Testis (tissue), 2 donors: ENCODE measurements at regions not wholly inside any gene's neighbourhood (a gene's known extent, or its start where the extent isn't known, plus 50 kb on each side); places are given as distances from the start of the nearest gene placed in this dataset.
"Not testable (repeated sequence)": the region's sequence is repeated elsewhere in the genome, so short reads cannot be mapped to it uniquely, and the experiment has no call there.

Experiments
- DNase-seq: peaks from one replicate; pipeline ENCODE4 v3.0.0-alpha.2; 2019
- H3K27ac ChIP-seq, 2 donors: fragments of 200-600 bp; sonication (generic); one replicate each; pipeline ENCODE4 v1.5.1; 2019
- H3K27me3 ChIP-seq: fragments of 200-600 bp; sonication (generic); one replicate; pipeline ENCODE4 v1.5.1; 2019
- H3K36me3 ChIP-seq: fragments of 200-600 bp; sonication (generic); one replicate; pipeline ENCODE4 v1.5.1; 2017; ENCODE audit warnings: low read depth; ENCODE audit errors: missing control alignments
- H3K4me1 ChIP-seq: fragments of 200-600 bp; sonication (generic); one replicate; pipeline ENCODE4 v1.5.1; 2019
- H3K4me3 ChIP-seq, 2 donors: fragments of 200-600 bp; sonication (generic); one replicate each; pipeline ENCODE4 v1.5.1; 2017 to 2019
- H3K9me3 ChIP-seq: fragments of 200-600 bp; sonication (generic); one replicate; pipeline ENCODE4 v1.5.1; 2017
- POLR2A ChIP-seq: fragments of 450-650 bp; IDR thresholded peaks from one replicate; pipeline ENCODE4 v1.6.1; 2017; ENCODE audit warnings: antibody characterized with exemption, mild to moderate bottlenecking, moderate library complexity
- WGBS, 2 donors: methylation state at CpG; one replicate each; pipeline ENCODE4 v1.1.5; 2018; 5-methylcytosine and 5-hydroxymethylcytosine counted together
- intact Hi-C: fragments of 100-400 bp; cut with DNase I; formaldehyde crosslinking; loops from one replicate; pipeline ENCODE4 v1.15.1; 2023; ENCODE audit warnings: low total_unique reads
- TF ChIP-seq, protein P1 (sequence below), 3 experiments: fragments of 450-650 bp in 2 of 3; fragments of 200-600 bp in 1 of 3; sonication (generic) in 1 of 3; IDR thresholded peaks; one replicate each; pipeline ENCODE4 v1.5.1; 2016 to 2019; ENCODE audit warnings: antibody characterized with exemption in 3 of 3, mild to moderate bottlenecking in 2 of 3, moderate library complexity in 1 of 3

DNA sequence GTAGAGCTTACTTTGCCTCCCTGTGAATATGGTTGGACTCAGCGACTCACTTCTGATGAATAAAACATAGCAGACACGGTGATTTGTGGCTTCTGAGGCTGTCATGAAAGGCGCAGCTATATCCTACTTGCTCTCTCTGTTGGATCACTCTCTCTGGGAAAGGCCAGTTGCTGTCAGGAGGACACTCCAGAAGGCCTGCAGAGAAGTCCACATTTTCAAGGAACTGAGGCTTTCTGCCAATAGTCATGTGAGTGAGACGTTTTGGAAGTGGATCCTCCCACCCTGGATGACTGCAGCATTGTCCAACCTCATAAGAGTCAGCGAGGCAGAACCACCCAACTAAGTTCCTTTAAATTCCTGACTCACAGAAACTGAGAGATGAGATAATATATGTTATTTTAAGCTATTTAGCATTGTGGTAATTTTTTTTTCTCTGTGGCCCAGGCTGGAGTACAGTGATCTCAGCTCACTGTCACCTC lies 156.0 kb upstream of the MAST4 start:
- Histone ChIP-seq H3K36me3 (no peaks in the 10 kb centered on the region), H3K4me1 (peaks cover 9% of the 10 kb centered on the region), H3K4me3 (no peak overlapping the region), H3K27me3 (no peaks in the 10 kb centered on the region), H3K27ac (no peak overlapping the region), H3K9me3 (no peaks in the 10 kb centered on the region)
- intact Hi-C loops: no loop called here
- DNase-seq: peak; percentile 58
- WGBS, 2 donors: 56 to 58% methylated on average over 5 of the region's 5 CpGs
- TF ChIP-seq, protein P1, sequence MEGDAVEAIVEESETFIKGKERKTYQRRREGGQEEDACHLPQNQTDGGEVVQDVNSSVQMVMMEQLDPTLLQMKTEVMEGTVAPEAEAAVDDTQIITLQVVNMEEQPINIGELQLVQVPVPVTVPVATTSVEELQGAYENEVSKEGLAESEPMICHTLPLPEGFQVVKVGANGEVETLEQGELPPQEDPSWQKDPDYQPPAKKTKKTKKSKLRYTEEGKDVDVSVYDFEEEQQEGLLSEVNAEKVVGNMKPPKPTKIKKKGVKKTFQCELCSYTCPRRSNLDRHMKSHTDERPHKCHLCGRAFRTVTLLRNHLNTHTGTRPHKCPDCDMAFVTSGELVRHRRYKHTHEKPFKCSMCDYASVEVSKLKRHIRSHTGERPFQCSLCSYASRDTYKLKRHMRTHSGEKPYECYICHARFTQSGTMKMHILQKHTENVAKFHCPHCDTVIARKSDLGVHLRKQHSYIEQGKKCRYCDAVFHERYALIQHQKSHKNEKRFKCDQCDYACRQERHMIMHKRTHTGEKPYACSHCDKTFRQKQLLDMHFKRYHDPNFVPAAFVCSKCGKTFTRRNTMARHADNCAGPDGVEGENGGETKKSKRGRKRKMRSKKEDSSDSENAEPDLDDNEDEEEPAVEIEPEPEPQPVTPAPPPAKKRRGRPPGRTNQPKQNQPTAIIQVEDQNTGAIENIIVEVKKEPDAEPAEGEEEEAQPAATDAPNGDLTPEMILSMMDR (IDR thresholded peaks at IDR 0.05): no peak
- no peak for TF ChIP-seq POLR2A

DNA sequence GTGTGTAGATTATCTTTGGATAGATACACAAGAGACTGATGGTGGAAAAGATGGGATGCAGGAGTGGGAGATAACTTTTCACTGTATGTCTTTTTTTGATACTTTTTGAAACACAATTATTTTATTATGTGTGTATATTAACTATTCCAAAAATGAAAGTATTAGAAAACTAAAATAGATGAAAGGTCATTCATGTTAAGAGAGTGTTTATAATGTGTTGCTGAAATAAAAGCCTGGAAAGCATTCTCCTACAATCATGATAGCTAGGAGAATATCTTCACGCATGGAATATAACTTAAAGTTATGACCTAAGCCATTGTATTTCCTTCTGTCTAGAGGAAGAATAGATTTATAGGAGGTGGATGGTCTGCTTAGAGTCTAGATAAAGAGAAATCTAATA lies 154.8 kb upstream of the MAST4 start:
- no peak overlapping the region for H3K4me3 ChIP-seq
- no peaks in the 10 kb centered on the region for H3K27me3 ChIP-seq
- DNase-seq: no peak
- no peak for TF ChIP-seq POLR2A
- TF ChIP-seq, protein P1 (IDR thresholded peaks at IDR 0.05): no peak
- no peaks in the 10 kb centered on the region for H3K9me3 ChIP-seq
- peaks cover 9% of the 10 kb centered on the region for H3K4me1 ChIP-seq
- WGBS, 2 donors: 91 to 94% methylated on average over 1 of the region's 1 CpG
- no peak overlapping the region for H3K27ac ChIP-seq
- no peaks in the 10 kb centered on the region for H3K36me3 ChIP-seq
- intact Hi-C loops: no loop called here

DNA sequence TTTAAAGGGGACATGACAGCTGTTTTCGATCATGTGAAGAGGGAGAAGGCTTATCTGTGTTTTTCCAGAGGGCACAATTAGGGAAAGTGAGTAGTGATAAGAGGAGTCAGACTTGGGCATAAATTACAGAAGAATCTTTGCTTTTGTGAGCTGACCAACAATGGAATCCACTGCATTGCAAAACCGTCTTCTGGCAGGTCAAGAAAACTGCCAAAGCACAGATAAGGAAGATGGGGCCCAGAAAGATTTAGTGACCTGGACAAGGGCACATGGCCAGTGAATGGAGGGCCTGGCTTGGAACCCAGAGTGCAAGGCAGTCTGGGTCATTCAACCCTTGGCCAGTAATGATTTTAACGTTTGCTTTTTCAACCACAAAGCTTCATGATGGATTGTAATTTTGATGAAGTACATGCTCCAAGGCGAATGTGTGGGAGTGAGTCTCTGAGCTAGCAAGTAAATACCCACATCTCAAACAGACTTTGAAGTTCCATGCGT lies 153.2 kb upstream of the MAST4 start:
- Histone ChIP-seq H3K4me1 (peaks cover 9% of the 10 kb centered on the region), H3K9me3 (no peaks in the 10 kb centered on the region), H3K4me3 (no peak overlapping the region), H3K36me3 (no peaks in the 10 kb centered on the region), H3K27ac (no peak overlapping the region), H3K27me3 (no peaks in the 10 kb centered on the region)
- TF ChIP-seq, protein P1 (IDR thresholded peaks at IDR 0.05): no peak
- no peak for TF ChIP-seq POLR2A
- DNase-seq: peak; percentile 28
- intact Hi-C loops: no loop called here
- WGBS, 2 donors: 32 to 44% methylated on average over 5 of the region's 5 CpGs

DNA sequence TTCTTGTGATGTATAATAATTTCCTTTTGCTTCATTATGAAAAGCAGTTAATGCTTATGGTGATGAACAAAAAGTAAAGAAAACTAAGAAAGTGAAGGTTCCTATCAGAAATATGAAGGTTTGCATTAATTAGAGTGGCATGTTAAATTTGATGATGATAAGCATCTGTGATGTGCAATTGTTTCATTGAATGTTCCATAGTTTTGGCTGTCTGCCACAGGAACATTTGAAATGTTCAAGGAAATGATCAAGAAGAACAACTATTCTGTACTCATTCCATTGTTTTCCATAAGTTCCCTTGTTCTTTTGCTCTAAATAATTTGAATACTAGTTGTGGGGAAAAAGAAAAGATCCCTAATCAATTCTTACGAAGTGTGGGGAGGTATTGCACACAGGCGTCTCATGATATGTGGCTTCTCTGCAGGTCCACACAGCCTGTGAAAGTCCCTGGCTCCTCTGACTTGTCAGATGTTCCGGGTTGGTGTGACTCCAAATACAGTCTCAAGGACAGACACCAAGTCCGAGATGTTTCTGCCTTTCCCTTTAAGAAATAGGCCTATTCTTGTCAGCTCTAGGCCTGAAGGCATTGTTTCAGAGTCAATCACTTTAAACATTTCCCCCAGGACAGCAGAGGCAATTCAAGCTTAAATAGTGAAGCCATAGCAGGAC lies 152.6 kb upstream of the MAST4 start:
- H3K4me1 ChIP-seq: peaks cover 9% of the 10 kb centered on the region
- WGBS, 2 donors: 26 to 37% methylated on average over 4 of the region's 4 CpGs
- TF ChIP-seq, protein P1 (IDR thresholded peaks at IDR 0.05): no peak
- TF ChIP-seq POLR2A: no peak
- intact Hi-C loops: no loop called here
- H3K4me3 ChIP-seq: no peak overlapping the region
- DNase-seq: peak; percentile 69
- H3K9me3 ChIP-seq: no peaks in the 10 kb centered on the region
- no peaks in the 10 kb centered on the region for H3K27me3 ChIP-seq
- no peaks in the 10 kb centered on the region for H3K36me3 ChIP-seq
- H3K27ac ChIP-seq: peak overlapping the region in 1 of 2 donors; percentile 8

DNA sequence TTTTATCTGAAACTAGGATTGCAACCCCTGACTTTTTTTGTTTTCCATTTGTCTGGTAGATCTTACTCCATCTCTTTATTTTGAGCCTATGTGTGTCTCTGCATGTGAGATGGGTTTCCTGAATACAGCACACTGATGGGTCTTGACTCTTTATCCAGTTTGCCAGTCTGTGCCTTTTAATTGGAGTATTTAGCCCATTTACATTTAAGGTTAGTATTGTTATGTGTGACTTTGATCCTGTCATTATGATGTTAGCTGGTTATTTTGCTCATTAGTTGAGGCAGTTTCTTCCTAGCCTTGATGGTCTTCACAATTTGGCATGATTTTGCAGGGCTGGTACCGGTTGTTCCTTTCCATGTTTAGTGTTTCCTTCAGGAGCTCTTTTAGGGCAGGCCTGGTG lies 148.1 kb upstream of the MAST4 start:
- H3K4me1 ChIP-seq, H3K4me3 ChIP-seq, intact Hi-C loops, H3K27ac ChIP-seq, H3K9me3 ChIP-seq, H3K27me3 ChIP-seq, H3K36me3 ChIP-seq, DNase-seq: not testable (repeated sequence)
- WGBS, 2 donors: 97 to 100% methylated on average over 1 of the region's 1 CpG
